HG02610 (cell line): ENCODE measurements at regions not wholly inside any gene's neighbourhood (a gene's known extent, or its start where the extent isn't known, plus 50 kb on each side); places are given as distances from the start of the nearest gene placed in this dataset.

Experiments used
- ATAC-seq: cut with Tn5 transposase; IDR thresholded peaks from one replicate; pipeline ENCODE4 v1.9.1; 2021; ENCODE audit warnings: mild to moderate bottlenecking, moderate library complexity; ENCODE audit not compliant: unreplicated experiment

GRCh38 chr2:162974771-162975170, 136.2 kb upstream of the KCNH7 start:
- ATAC-seq: no peak

GRCh38 chr2:162972383-162972782, 133.8 kb upstream of the KCNH7 start:
- ATAC-seq: peak; percentile 54

- no peak for ATAC-seq
These were observed 129.7 kb upstream of the KCNH7 start for GRCh38 chr2:162968306-162968705.

- no peak for ATAC-seq
These were observed 129.2 kb upstream of the KCNH7 start for GRCh38 chr2:162967811-162968210.

DNA sequence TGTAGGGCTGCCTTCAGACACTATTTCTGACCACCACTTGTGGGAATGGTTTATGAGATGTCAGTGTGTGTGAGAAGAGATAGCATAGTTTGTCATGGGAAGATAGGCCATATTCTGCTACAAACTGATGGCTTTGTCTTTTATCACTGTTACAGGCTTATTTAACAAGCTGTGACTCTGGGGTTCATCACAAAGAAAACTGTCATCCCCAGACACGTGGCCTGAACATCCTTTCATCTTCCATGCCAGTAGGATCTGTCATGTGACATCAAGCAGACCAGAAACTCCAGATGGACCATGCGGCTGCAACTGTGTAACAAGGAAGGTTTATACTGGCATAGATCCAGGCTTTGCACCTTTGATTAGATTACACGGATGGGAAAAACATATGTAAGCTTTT, 128.6 kb upstream of the KCNH7 start:
- ATAC-seq: no peak

- ATAC-seq: no peak
These were observed 126.6 kb upstream of the KCNH7 start for GRCh38 chr2:162965191-162965590.

GRCh38 chr2:162964513-162964912, 125.9 kb upstream of the KCNH7 start:
- ATAC-seq: no peak

GRCh38 chr2:162963156-162963555, 124.6 kb upstream of the KCNH7 start:
- no peak for ATAC-seq

GRCh38 chr2:162945785-162946184, 107.2 kb upstream of the KCNH7 start:
- ATAC-seq: no peak

DNA sequence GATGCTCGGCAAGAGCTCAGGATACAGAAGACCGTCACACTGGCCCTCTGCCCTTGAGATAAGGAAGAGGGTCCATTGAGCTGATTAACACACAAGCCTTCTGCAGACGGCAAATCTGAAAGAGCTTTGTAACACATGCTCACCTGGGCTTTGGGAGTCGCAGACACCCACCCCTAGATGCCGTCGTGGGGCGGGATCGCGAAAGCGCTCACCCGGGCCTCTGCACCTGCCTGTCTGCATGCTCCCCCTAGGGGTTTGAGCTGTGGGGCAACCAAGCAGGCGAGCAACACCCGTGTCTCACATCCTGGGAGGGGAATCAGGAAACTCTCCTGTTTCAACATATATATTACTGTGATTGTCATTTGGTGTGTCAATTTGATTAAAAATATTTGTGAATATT, 99.8 kb upstream of the KCNH7 start:
- ATAC-seq: no peak

- ATAC-seq: no peak
These were observed 95.6 kb upstream of the KCNH7 start for GRCh38 chr2:162934191-162934590.

DNA sequence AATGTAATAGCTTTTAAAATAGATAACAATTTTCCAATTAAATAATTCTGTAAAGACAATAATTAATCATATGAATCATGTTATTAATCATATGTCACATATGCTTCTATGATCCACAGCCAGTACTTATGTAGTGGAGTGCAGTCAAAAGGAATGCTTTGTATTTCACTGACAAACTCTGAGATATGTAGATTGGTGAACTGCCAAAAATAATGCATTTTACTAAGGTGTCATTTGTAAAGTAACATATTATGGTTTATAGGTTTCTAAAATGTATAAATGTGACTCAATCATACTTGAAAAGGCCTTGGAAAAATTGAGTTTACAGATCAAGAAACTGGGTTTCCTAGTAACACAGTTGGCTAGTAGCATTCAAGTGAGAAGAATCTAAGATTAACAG, 93.8 kb upstream of the KCNH7 start:
- ATAC-seq: no peak

- ATAC-seq: no peak
These were observed 91.0 kb upstream of the KCNH7 start for GRCh38 chr2:162929571-162929970.

DNA sequence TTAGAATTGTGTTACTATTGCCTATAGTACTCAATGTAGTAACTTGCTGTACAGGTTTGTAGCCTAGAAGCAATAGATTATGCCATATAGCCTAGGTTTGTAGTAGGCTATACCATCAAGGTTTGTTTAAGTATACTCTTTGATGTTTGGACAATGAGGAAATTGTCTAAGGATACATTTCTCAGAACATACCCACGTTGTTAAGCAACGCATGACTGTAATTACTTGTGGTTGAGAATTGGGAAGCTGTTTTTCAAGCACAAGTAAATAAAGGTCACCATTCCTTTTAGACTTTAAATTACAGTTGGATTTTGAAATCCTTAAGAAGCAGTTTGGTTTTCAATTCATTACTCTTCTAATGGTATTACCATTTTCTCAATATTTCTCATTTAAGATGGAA, 89.8 kb upstream of the KCNH7 start:
- no peak for ATAC-seq

DNA sequence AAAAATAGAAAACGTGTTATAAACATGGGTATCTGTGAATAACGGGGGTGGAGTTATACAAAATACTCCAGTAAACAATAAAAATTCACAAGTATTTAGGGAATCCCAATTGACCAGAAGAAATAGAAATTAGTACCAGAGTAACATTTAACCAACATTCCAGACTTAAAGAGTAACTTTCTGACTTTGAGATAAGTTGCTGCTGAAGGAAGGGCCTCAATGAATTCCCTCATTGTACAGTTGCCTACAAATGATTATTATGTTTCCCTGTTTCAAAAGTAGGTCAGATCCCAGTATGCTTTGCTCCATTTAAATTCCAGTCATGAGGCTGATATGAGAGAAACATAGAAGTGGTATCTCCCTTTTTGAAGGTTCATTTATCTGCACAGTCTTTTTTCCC, 88.3 kb upstream of the KCNH7 start:
- ATAC-seq: no peak

DNA sequence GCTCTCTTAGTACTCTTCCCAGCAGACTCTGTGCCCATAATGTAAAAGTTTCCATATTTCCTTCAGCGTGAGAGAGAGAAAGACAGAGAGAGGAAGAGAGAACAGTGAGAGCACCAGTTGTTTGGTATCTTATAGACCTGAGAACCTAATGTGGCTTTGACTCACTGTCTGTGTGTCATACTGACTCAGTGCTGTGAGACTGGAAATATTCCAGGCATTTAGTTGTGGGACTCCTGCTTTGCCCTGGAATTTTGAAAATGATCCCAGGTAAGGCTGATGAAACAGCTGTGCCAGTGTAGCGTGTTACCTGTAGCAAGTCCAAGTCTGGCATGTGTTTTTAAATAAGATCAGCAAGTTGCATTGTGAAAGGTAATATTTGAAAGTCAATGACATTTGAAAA, 87.9 kb upstream of the KCNH7 start:
- ATAC-seq: no peak

DNA sequence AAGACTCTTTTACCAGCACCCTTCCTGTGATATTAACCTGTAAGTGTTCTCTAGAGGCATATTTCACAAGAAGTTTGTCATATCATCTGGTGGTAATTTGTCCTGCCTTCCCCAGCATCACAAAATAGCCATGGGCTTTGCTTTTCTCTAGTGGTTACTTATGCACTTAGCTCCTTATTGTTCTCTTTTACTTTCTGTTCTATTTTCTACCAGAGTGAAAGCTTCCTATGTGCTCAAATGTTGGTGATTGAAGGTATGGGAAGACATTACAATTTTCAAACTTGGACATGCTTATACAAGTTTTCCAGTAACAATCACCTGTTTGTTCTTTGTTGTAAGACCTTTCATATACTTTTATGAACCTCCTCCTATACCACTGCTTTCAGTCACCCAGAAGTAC, 87.0 kb upstream of the KCNH7 start:
- ATAC-seq: peak; percentile 43

GRCh38 chr2:162919111-162919510, 80.5 kb upstream of the KCNH7 start:
- ATAC-seq: no peak

GRCh38 chr2:162917626-162918025, 79.1 kb upstream of the KCNH7 start:
- ATAC-seq: no peak

DNA sequence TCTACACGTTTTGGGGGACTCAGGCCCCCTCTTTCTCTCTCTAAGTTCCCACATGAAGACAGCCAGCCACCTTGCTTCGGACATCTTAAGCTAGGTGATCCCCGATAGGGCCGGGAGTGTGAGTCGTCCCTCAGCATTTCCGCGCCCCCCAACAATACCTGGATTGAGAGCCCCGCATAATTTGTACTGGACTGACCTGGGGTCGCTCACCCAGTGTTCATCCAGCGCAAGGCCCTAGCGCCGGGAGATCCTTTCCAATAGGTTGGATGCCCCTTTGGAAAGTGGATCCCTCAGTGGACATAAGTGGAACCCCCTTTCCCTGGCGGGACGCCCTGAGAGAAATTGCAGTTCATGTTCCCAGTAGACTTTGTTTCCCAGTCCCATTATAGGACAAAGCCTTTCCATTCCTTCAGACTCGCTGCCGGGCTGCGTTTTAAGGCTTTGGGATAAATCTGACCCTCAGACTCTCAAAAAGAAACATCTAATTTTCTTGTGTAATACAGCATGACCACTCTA, 77.8 kb upstream of the KCNH7 start:
- no peak for ATAC-seq

- no peak for ATAC-seq
These were observed 77.3 kb upstream of the KCNH7 start for GRCh38 chr2:162915858-162916257.

DNA sequence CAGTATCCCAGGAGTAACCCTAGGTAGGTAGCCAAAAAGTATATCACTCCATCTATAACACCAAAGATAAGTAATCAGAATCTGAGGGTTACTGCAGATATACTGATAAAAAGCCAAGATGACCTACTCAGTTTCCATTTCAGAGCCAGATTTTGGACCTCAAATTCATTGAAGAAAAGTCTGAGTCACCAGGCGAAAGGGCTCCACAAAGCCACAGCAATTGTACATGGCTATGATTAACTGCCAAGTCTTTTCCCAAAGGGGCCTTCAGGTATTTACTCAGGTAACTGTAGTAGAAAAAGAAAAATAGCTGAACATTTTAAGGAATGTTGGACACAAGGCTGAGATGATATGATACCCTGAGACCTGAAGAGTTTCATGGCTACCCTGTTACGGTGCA, 75.6 kb upstream of the KCNH7 start:
- no peak for ATAC-seq

DNA sequence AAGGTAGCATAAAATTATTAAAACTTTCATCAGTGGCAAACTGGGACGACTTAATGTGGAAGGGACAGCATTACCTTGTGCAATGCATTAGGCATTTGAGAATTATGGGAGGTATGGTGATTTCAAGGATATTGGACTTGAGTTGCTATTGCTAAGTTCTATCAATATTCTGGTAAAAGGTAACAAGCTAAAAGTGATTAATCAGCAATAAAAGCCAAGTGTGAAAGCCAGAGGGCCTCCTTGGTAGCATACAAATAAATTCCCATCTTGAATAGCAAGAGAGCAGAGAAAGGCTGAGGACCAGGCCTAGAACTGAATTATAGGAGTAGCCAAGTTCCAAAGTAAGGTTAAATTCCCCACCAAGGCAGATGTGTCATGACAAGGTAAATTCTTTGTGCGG, 74.2 kb upstream of the KCNH7 start:
- no peak for ATAC-seq

- no peak for ATAC-seq
These were observed 70.0 kb upstream of the KCNH7 start for GRCh38 chr2:162908567-162908966.
